K562 (cell line): ENCODE measurements at regions not wholly inside any gene's neighbourhood (a gene's known extent, or its start where the extent isn't known, plus 50 kb on each side); places are given as distances from the start of the nearest gene placed in this dataset.

Source experiments
- ATAC-seq: fragments of 200-7000 bp; cut with Tn5 transposase; 3 replicates; pipeline ENCODE4 v1.9.1; 2020; ENCODE audit warnings: moderate library complexity
- BruUV-seq: library from RNA; stranded (reverse); fragments of 400-500 nt; replicated peaks from 2 replicates; lab custom pipeline; 2021; lab: Mats Ljungman, UMichigan
- CTCF ChIA-PET: fragments of 300-600 bp; formaldehyde crosslinking; extraction: SDS; loops from one replicate; lab custom pipeline; 2021; ENCODE audit warnings: low intra/inter-chr PET ratio; lab: Yijun Ruan, JAX
- POLR2A ChIA-PET: fragments of 300-600, 350-650 bp; sonication (Branson Sonifier 250); formaldehyde crosslinking; extraction: SDS; loops from one replicate; lab custom pipeline; 2021; ENCODE audit warnings: antibody characterized with exemption, inconsistent platforms; lab: Yijun Ruan, JAX
- DNase-seq, 4 experiments: peaks; one replicate each; pipeline versions ENCODE4 v3.0.0 to v3.0.0-alpha.2; 2011 to 2018; ENCODE audit warnings: low spot score in 3 of 4, mixed read lengths in 3 of 4; ENCODE audit errors: extremely low read depth in 1 of 4
- FAIRE-seq: peaks from 2 replicates; lab custom pipeline; 2011; peaks lifted over from hg19 to GRCh38; lab: Jason Lieb, UNC
- H2AFZ ChIP-seq: 2 replicates; pipeline ENCODE4 v1.6.0; 2011; ENCODE audit warnings: low read depth, low read length, control low read depth, inconsistent platforms
- H3K27ac ChIP-seq: fragments of 200-600 bp; 3 replicates; pipeline ENCODE4 v1.8.0; 2011; ENCODE audit warnings: low read depth, mild to moderate bottlenecking, control low read depth, inconsistent platforms, low read length, moderate library complexity, mixed read lengths; ENCODE audit errors: extremely low read depth
- H3K27me3 ChIP-seq, 2 experiments: fragments of 300-600 bp in 1 of 2; 2 replicates in 1 of 2; 3 replicates in 1 of 2; pipeline versions ENCODE4 v1.6.0 to v1.8.0; 2011; ENCODE audit warnings: inconsistent platforms in 2 of 2, low read length in 2 of 2, mild to moderate bottlenecking in 1 of 2, mixed read lengths in 1 of 2, moderate library complexity in 1 of 2; ENCODE audit not compliant: control insufficient read depth in 2 of 2, insufficient read depth in 2 of 2
- H3K36me3 ChIP-seq: fragments of 300-600 bp; 3 replicates; pipeline ENCODE4 v1.8.0; 2011; ENCODE audit warnings: mild to moderate bottlenecking, low read length, inconsistent platforms; ENCODE audit not compliant: control insufficient read depth, insufficient read depth
- H3K4me1 ChIP-seq, 2 experiments: fragments of 200-600 bp in 1 of 2; replicated peaks in 1 of 2; 2 replicates in 1 of 2; 3 replicates in 1 of 2; pipeline versions ENCODE4 v1.5.1 to v1.8.0; 2011; ENCODE audit warnings: inconsistent platforms in 2 of 2, low read length in 2 of 2, mild to moderate bottlenecking in 1 of 2, mixed read lengths in 1 of 2, moderate library complexity in 1 of 2; ENCODE audit not compliant: control insufficient read depth in 2 of 2, insufficient read depth in 2 of 2
- H3K4me2 ChIP-seq: 2 replicates; pipeline ENCODE4 v1.6.1; 2011; ENCODE audit warnings: low read length, control low read depth, inconsistent platforms, mixed read lengths; ENCODE audit not compliant: insufficient read depth
- H3K4me3 ChIP-seq: fragments of 200-600 bp; sonication (generic), shearing (Covaris generic); 2 replicates; pipeline ENCODE4 v1.5.1; 2016; ENCODE audit warnings: control low read depth, inconsistent platforms
- H3K79me2 ChIP-seq: fragments of 200-600 bp; 3 replicates; pipeline ENCODE4 v1.8.0; 2011; ENCODE audit warnings: low read length, inconsistent platforms; ENCODE audit not compliant: control insufficient read depth, insufficient read depth
- H3K9ac ChIP-seq, 2 experiments: 2 replicates each; pipeline versions ENCODE4 v1.6.0 to v1.6.1; 2011; ENCODE audit warnings: low read depth in 2 of 2, low read length in 2 of 2, control low read depth in 1 of 2, inconsistent platforms in 1 of 2, mild to moderate bottlenecking in 1 of 2, mixed read lengths in 1 of 2; ENCODE audit not compliant: insufficient read depth in 1 of 2
- H3K9me1 ChIP-seq: one replicate; pipeline ENCODE4 v1.6.0; 2011; ENCODE audit warnings: inconsistent platforms, mild to moderate bottlenecking, low read length, moderate library complexity; ENCODE audit not compliant: control insufficient read depth, insufficient read depth
- H3K9me3 ChIP-seq: replicated peaks from 2 replicates; pipeline ENCODE4 v1.5.1; 2011; ENCODE audit warnings: low read depth, low read length, inconsistent platforms; ENCODE audit not compliant: control insufficient read depth, insufficient read depth
- H4K20me1 ChIP-seq: replicated peaks from 2 replicates; pipeline ENCODE4 v1.6.1; 2011; ENCODE audit warnings: low read length, inconsistent platforms, mixed read lengths; ENCODE audit not compliant: control insufficient read depth, insufficient read depth
- ARID2 ChIP-seq: fragments of 450-650 bp; IDR thresholded peaks from 2 replicates; pipeline ENCODE4 v1.6.1; 2017; ENCODE audit warnings: antibody characterized with exemption, mild to moderate bottlenecking
- CXXC5 ChIP-seq: fragments of 250-450 bp; sonication (Bioruptor Pico); IDR thresholded peaks from 2 replicates; pipeline ENCODE4 v1.8.0; 2022; ENCODE audit warnings: inconsistent platforms, mild to moderate bottlenecking, moderate library complexity
- DACH1 ChIP-seq: fragments of 450-650 bp; IDR thresholded peaks from 2 replicates; pipeline ENCODE4 v1.6.1; 2018; ENCODE audit not compliant: partially characterized antibody
- ETS1 ChIP-seq: conservative IDR thresholded peaks from 2 replicates; pipeline ENCODE4 v1.6.1; 2011; ENCODE audit warnings: low read depth, mild to moderate bottlenecking, low read length; ENCODE audit not compliant: control insufficient read depth
- FIP1L1 ChIP-seq: fragments of 200-400 bp; formaldehyde crosslinking; IDR thresholded peaks from 2 replicates; pipeline ENCODE4 v1.6.1; 2018; ENCODE audit warnings: mild to moderate bottlenecking, low read depth, low read length; ENCODE audit not compliant: poor library complexity, severe bottlenecking
- FOXK2 ChIP-seq, 2 experiments: fragments of 450-650 bp; IDR thresholded peaks in 1 of 2; conservative IDR thresholded peaks in 1 of 2; 2 replicates each; pipeline ENCODE4 v1.6.1; 2016; ENCODE audit warnings: low read depth in 2 of 2, mild to moderate bottlenecking in 1 of 2
- KDM2B ChIP-seq: fragments of 250-450 bp; sonication (Bioruptor Pico); IDR thresholded peaks from 2 replicates; pipeline ENCODE4 v1.8.0; 2021; ENCODE audit warnings: mild to moderate bottlenecking, moderate library complexity
- MAFG ChIP-seq: fragments of 450-650 bp; conservative IDR thresholded peaks from 2 replicates; pipeline ENCODE4 v1.6.1; 2016; ENCODE audit warnings: missing genetic modification characterization, missing compliant biosample characterization
- RBM39 ChIP-seq: fragments of 200-400 bp; formaldehyde crosslinking; optimal IDR thresholded peaks from 2 replicates; pipeline ENCODE3; 2018; ENCODE audit warnings: low read depth, low read length
- SRSF9 ChIP-seq: fragments of 200-400 bp; formaldehyde crosslinking; IDR thresholded peaks from 2 replicates; pipeline ENCODE4 v1.6.1; 2017; ENCODE audit warnings: low read depth, low read length, borderline replicate concordance
- TAF7 ChIP-seq: fragments of 450-650 bp; IDR thresholded peaks from 2 replicates; pipeline ENCODE4 v1.6.1; 2016; ENCODE audit warnings: missing genetic modification characterization, missing compliant biosample characterization
- YBX1 ChIP-seq: fragments of 450-650 bp; IDR thresholded peaks from 2 replicates; pipeline ENCODE4 v1.7.1; 2016; ENCODE audit warnings: mild to moderate bottlenecking
- ZNF124 ChIP-seq: sonication (generic); formaldehyde crosslinking; IDR thresholded peaks from 2 replicates; pipeline ENCODE4 v1.8.1; 2022; ENCODE audit warnings: missing genetic modification reagents
- ZNF134 ChIP-seq: fragments of 250-450 bp; sonication (Bioruptor Pico); conservative IDR thresholded peaks from 2 replicates; pipeline ENCODE4 v1.4.0; 2020
- WGBS: fragments of 100-300 bp; shearing (Covaris generic); methylation state at CpG from one replicate; pipeline ENCODE4 v1.1.6; 2016; ENCODE audit warnings: low coverage, mixed read lengths; ENCODE audit not compliant: insufficient coverage; ENCODE audit errors: missing lambda C conversion rate; 5-methylcytosine and 5-hydroxymethylcytosine counted together
- in situ Hi-C: fragments of 300-500 bp; cut with MboI; formaldehyde crosslinking; loops from 4 replicates; pipeline ENCODE4 v1.15.0; 2018; ENCODE audit warnings: inconsistent platforms, mixed read lengths
- intact Hi-C: fragments of 100-400 bp; cut with micrococcal nuclease; formaldehyde crosslinking; loops from 2 replicates; pipeline ENCODE4 v1.14.2; 2022
- TF ChIP-seq, protein P1 (sequence below): fragments of 250-450 bp; sonication (Bioruptor Pico); IDR thresholded peaks from 2 replicates; pipeline ENCODE4 v1.4.0; 2020; ENCODE audit warnings: borderline replicate concordance
- TF ChIP-seq, protein P2 (sequence below): sonication (generic); formaldehyde crosslinking; IDR thresholded peaks from 2 replicates; pipeline ENCODE4 v1.8.0; 2022; ENCODE audit warnings: missing genetic modification reagents, mild to moderate bottlenecking, moderate library complexity, borderline replicate concordance

GRCh38 chr13:80447747-80448146, 106.8 kb upstream of the SPRY2 start:
- Histone ChIP-seq H3K4me1 (no peaks in the 10 kb centered on the region), H3K9me1 (no peaks in the 10 kb centered on the region), H3K27ac (no peak overlapping the region), H3K79me2 (no peaks in the 10 kb centered on the region), H3K4me3 (no peak overlapping the region), H3K9me3 (no peaks in the 10 kb centered on the region), H3K9ac (no peak overlapping the region), H4K20me1 (no peaks in the 10 kb centered on the region), H3K36me3 (no peaks in the 10 kb centered on the region), H3K27me3 (no peaks in the 10 kb centered on the region), H3K4me2 (no peak overlapping the region), H2AFZ (no peak overlapping the region)
- BruUV-seq: no TSS peak
- ATAC-seq (no peak), DNase-seq (no peak), FAIRE-seq (no peak)
- TF ChIP-seq, protein P1, sequence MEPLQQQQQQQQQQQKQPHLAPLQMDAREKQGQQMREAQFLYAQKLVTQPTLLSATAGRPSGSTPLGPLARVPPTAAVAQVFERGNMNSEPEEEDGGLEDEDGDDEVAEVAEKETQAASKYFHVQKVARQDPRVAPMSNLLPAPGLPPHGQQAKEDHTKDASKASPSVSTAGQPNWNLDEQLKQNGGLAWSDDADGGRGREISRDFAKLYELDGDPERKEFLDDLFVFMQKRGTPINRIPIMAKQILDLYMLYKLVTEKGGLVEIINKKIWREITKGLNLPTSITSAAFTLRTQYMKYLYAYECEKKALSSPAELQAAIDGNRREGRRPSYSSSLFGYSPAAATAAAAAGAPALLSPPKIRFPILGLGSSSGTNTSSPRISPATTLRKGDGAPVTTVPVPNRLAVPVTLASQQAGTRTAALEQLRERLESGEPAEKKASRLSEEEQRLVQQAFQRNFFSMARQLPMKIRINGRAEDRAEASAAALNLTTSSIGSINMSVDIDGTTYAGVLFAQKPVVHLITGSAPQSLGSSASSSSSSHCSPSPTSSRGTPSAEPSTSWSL: no peak
- no peak for TF ChIP-seq ZNF134
- no peak for TF ChIP-seq KDM2B (CRISPR knock-in tag)
- TF ChIP-seq CXXC5 (CRISPR knock-in tag): no peak
- no peak for TF ChIP-seq SRSF9
- TF ChIP-seq, protein P2, sequence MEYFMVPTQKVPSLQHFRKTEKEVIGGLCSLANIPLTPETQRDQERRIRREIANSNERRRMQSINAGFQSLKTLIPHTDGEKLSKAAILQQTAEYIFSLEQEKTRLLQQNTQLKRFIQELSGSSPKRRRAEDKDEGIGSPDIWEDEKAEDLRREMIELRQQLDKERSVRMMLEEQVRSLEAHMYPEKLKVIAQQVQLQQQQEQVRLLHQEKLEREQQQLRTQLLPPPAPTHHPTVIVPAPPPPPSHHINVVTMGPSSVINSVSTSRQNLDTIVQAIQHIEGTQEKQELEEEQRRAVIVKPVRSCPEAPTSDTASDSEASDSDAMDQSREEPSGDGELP (CRISPR knock-in tag): no peak
- TF ChIP-seq ARID2: no peak
- no peak for TF ChIP-seq ZNF124 (CRISPR knock-in tag)
- TF ChIP-seq FOXK2 (conservative IDR thresholded peaks at IDR 0.05 in 1 of 2, IDR thresholded peaks at IDR 0.05 in 1 of 2; ENCODE audit: low read depth in 2 of 2): no peak
- no peak for TF ChIP-seq TAF7 (tag)
- TF ChIP-seq RBM39: no peak
- no peak for TF ChIP-seq MAFG (tag)
- no peak for TF ChIP-seq ETS1
- no peak for TF ChIP-seq FIP1L1
- no peak for TF ChIP-seq DACH1
- TF ChIP-seq YBX1: no peak
- ChIA-PET POLR2A (no interaction called here), CTCF (no interaction called here)
- intact Hi-C loops: no loop called here
- in situ Hi-C loops: no loop called here
- WGBS: 0% methylated on average over 2 of the region's 2 CpGs
